ENCODE measurements at regions not wholly inside any gene's neighbourhood (a gene's known extent, or its start where the extent isn't known, plus 50 kb on each side); places are given as distances from the start of the nearest gene placed in this dataset.

DNA sequence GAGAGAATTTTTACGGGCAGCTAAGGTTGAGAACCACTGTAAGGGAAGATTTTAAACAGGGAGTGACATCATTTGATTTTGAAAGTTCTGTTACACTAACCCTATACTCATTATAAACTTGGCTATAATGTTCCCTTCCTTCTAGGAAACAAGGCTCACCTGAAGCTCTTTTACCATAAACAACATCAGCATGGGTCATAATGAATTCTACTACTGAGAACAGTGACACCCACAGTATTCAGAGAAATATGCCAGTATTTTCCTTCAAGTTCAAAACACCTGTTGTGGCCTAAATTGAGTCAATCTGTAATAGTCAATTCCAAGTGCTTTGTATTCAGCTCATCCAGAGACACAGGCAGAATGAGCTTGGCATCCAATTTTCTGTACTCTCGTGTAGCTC lies 175.3 kb upstream of the STT3B start:
- DNase-seq: no peak

DNA sequence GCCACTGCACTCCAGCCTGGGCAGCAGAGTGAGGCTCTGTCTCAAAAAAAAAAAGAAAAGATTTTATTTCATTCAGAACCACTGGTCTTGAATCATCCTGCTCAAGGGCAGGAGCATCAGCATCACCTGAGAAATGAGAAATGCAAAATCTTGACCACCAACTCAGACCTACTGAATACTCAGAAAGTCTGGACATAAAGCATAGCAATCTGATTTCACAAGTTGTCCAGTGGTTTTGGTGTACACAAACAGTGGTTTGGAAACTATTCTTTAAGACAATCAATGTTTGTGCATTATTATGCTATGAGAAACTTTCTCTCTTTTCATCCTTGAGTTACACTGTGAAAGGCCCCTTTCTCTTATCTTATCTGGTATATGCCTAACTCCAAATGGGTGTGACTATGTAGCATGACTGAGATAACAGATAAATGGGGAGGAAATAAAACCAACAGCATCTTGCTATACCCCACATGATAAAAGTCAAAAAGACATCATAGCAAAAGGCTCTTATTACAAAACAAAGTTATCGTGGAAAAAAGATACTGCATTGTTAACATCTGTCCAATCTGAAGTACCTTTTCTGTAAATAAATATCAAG lies 174.2 kb upstream of the STT3B start:
- no peak for DNase-seq

DNA sequence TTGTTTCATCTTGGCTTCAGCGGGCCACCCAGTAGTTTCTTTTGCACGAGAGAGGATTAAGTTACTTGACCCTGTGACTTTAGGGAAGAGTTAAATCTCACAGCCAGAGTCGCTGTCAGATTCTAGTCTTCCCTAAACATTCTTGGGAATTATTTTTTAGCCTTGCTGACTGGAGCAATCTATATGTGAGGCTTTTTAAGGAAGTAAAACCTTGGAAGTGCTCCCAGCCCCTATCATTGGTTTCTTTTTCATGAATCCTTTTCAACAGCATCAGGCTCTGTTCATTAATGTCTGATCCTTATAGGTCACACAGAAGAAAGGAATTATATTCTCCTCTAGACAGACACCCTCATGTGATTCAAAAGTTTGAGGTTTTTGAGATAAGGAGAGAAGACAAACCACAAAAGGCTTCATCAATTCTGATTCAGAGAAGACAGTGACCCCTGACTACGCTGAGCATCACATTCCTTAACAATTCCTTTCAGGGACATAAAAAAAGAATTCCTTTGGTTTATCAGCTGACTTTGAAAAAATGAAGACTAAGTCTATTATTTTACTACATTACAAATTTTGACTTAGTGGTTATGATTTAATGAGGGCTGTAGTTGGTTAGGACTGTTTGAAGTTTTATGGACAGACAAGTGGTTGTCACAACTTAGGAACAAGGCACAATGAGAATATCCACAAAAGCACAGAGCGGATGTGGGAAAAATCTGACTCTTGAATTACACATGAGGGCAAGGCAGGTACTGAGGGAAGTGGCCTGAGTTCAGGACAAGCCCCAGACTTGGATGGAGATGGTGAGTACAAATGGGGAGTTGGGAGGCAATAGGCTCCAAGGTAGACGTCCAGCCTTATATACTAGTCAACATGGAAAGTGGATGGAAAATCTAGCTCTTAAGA lies 171.1 kb upstream of the STT3B start:
- no peak for DNase-seq

DNA sequence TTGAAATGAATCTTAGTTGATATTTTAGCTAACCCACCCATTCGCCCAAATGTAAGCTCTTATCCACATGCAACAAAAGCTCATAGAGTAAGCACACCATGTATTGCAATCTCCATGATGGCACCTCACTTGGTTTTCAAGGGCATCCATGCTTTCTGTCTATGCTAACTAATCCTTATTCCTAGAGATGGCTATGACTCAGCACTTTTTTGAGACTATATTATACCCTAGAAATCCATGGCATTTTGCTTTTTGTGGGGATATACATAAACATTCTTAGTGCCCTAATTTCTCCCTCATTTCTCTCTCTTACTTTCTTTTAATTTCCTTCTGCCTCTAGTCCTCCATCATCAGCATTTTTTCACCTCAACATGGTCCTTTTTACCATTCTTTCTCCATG lies 168.5 kb upstream of the STT3B start:
- no peak for DNase-seq

DNA sequence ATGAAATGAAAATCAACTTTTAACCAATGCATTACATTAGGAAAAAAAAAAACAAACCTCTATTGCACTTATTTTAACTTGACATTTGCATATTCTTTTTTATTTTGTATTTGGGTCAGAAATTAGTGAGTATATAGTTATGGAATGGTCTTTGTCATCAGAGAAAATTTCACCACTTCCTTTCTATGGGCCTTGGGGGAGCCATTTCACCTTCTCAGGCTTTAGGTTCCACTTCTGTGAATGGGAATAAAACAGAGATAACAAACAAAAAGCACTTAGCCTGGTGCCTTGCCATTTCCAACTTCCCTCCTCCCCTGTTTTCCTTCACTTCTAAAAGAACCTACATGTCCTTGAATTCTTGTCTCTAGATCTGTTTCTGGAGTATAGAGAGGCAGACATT lies 168.0 kb upstream of the STT3B start:
- no peak for DNase-seq

DNA sequence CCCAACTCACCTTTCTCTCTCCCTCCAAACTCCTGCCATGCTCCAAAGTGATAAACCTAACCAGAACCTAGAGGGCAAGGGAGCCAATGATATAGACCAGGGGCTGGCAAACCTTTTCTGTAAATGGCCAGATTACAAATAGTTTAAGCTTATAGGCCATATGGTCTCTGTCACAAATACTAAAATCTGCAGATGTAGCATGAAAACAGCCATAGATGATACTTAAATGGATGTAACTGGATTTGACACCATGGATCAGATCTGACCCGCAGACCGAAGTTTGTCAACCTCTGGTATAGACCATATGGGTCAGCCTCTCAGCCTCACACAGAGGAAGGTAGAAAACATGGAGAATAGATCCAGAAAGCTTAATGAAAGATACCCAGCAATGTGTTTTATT lies 165.2 kb upstream of the STT3B start:
- no peak for DNase-seq

DNA sequence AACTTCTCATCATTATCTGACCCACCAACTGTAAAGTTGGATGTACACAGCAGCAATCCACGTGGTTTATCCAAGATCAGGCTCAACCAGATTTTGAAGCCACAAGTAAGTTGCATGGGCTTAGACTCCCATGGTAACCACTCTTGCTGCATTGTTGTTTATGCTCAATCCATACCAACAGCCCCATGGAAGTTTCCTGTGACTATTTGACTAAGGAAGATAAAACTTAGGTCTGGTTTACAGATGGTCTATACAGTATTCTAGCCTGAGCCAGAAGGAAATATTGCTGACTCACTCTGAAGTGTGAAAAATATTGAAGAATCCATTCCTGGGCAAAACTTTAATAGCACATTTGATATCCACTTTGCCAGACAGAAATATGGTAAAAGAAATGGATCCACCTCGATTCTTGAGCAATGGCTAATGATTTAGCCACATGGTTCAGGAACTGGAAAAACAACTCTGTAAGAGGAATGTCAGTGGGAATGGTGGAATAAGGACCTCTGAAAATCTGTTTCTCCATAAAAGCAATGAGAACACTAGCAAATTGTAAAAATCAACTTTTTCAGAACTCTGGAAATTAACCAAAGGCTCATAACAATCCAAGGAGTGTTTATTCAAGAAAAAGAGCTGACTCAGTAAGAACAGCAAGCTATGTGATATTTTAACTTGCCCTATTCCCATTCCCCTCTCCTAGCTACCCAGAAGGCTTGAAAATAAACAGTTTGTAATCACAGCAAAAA lies 162.9 kb upstream of the STT3B start:
- DNase-seq: no peak

DNA sequence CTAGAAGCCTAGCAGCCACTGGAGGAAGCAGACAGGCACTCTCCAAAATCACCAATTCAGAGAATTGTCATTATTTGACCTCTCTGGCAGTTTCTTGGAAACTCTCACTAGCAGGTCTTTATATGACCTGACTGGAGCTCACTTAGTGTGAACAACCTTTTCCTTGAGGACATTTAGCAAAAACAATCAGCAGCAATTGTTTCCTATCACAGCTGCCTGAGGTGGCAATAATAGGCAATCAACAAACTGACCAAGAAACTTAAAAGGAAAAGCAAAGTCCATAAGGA lies 162.4 kb upstream of the STT3B start:
- DNase-seq: no peak

DNA sequence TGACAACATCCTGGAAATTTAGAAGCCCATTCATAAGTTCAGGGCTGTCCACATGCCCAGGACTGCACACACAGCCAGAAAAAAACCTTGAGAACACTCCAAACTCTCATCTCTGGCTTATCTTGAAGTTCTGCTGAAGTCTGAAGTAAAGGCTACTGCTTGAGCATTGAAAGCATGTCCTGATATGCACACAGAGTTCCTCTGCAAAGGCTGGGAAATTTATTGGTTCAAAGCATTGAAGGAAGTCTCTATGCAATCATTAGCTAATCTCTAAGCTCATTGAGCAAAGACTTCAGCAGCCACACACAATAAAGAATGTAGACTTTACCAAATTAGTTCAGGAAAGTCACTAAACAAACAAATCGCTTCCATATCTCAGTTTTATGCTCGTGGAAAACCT lies 162.0 kb upstream of the STT3B start:
- DNase-seq: no peak

DNA sequence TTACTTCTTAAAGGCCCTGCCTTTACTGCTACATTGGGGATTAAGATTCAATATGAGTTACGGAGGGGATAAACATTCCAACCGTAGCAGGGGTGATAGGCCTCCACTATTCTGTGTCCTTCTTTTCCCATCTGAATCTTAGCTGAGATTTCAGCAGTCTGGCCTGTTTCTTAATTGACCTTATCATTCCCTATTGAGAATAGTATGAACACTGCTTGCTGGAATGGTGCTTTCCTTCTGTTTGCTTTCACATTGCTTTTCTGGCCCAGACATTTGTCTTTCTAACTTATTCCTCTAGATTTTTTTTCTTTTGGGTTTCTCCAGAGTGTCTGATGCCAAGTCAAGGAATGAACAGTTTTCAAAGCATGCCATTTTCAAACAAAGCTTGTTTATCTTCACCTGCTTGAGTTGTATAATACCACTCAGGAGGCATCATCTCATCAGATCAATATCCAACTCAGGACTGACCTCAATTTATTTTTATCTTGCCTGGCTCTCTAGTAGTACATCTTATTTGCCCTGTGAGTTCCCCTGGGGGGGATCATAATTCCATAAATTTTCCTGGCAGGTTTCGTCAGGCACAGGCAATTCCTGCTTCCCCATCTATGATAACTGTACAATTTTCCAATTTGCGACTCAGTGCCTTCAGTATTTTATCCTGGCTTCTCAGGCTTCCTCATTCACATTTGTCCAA lies 161.1 kb upstream of the STT3B start:
- no peak for DNase-seq

DNA sequence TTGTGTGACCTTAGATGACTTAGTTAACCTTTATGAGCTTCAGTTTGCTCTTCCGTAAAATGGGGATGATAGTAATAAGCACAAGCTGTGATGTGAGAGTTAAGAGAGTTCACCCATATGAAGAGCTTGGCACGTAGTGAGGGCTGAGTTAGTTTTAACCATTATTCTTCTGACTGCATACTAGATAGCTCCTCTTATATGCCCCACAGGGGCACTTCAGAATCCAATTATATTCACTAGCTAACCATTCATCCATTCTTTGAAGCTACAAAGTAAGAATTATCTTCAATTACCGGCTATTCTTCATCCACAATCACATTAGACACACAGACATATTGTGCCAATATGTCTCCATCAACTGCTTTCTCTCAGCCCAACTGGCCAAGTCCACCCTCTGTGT lies 159.0 kb upstream of the STT3B start:
- DNase-seq: no peak

DNA sequence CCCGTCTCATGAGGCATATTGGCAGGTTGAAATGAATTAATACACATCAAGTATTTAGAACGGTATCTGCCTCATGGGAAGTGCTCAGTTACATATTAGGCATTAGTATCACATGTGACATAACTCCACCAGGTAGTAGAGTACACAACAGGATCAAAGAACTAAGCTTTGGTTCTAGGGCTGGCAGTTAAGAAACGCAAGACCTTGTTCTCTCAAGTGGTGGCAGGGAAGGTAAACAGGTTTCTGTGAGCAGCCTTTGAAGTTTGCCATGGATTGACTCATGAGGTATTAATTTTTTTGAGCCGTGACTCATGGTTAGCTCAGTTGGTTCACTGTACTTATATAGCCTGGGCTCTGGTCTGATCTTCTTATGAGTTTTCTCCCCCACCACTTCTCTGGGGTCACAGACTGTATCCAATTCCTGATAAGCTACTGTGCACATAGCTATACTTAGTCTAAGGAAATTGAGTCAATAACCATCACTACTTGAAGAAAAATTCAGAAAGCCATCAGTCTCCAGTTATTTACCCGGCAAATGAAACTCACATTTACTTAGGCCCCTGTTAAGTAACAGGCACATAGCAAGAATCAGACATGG lies 155.6 kb upstream of the STT3B start:
- DNase-seq: no peak

DNA sequence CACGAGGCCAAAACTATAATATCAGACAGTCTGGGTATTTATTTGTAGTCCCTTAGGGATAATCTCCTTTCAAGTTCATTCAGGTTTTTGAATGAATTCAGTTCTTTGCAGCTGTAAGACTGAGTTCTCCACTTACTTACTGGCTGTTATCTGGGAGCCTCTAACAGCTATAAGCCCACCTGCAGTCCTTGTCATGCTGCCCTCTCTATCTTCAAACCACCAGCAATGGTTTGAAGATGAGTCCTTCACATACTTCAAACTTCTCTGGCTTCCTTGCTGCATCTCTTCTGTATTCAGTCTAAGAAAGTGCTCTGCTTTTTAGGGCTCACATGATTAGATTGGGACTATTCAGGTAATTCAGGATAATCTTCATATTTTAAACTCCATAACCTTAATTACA lies 154.5 kb upstream of the STT3B start:
- DNase-seq: no peak

DNA sequence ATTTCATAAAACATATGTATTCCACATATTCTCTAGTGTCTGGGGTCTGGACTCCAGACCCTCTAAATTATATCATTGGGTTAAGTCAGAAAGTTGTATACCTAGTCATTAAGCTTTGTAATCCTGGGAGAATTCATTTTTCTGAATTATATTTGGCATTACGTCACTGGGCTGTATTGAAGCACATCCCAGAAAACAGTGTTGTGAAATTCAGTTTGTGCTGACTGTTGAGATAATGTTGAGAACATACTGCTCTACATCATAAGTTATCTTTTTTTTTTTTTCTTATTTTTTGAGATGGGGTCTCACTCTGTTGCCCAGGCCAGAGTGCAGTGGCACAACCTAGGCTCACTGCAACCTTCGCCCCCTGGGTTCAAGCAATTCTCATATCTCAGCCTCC lies 153.1 kb upstream of the STT3B start:
- no peak for DNase-seq

DNA sequence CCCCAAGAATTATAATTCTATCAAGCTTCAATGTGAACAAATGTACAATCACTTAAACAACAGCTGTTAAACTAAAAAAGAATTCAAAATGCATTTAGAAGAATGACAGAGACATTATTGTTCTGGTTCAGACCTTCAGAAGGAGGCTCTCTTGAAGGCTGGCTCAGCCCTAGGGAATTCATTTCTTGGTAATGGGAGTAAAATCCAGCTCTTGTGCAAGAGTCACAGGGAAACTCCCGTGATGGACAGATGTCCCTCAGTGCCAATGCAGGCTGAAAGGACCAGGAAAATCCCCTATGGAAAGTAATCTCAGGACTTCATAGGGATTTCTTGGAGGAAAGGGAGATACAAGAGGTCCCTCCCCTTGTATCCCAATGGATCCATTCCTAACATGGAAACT lies 149.9 kb upstream of the STT3B start:
- no peak for DNase-seq

DNA sequence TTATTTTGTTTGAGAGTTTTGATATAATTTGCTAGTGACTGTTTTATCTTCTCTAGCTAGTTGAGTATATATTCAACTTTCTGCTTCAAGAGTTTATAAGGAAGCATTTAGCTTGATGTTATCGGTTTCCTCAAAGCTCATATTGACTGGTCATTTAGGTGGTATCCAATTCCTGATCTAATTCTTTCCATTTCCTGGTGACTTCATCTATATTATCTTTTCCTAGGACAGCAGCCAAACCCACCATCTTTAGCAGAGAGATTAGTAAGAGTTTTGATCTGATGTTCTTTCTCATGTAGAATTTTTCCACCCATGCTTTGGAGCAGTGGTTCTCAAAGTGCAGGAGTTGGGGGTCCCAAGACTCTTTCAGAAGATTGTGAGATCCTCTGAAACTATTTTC lies 148.6 kb upstream of the STT3B start:
- no peak for DNase-seq

DNA sequence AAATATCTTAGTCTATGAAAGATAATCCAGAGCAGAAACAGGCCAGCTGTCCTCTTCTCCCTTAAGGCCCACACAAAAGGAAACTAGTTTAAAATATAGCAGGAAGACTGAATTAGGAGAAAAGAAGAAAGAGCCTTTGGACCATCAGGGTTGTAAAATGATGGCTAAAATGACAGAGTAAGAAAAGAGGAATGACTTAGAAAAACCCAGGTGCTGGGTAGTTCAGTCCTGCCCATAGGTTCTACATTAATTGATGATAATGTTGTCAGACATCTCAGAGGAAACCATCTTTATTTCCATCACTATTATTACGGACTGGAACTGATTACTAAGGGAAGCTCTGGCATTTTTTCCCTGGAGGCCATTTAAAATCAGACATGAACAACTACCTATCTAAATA lies 142.8 kb upstream of the STT3B start:
- no peak for DNase-seq

DNA sequence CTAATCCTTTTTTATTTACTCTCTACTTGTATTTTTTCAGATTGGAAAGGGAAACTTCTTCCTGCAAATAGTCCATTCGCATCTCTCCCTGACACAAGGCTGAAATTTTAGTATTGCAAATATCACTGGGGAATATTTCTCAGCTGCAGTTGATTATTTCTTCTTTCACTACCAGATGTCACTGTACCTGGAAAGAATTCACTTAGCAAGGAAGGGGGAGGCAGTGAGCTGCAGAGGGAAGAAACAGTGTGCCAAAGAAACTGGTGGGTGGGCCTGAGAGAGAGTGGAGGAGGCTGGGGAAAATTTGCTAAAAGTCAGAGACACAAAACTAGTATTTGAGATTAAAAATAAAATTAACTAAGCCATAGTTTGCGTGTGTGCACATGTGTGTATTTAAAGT lies 142.3 kb upstream of the STT3B start:
- no peak for DNase-seq

DNA sequence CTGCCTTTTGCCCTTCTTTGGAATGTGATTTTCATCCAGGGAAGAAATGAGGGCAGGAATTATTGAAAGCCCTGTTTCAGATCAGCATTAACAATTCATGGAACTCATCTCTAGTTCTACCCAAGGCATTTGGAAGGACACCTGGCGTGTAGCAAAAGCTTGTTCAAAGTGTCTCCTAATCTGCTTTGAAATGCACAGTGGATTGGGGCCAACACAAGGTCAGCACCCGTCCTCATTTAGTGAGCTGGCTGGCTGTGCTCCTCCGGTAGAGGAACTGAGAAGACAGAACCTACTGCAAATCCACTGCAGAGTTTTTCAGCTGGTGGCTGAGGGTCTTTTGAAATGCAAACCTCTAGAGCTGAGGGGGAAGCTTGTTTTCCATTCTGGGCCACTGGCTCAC lies 141.6 kb upstream of the STT3B start:
- no peak for DNase-seq

DNA sequence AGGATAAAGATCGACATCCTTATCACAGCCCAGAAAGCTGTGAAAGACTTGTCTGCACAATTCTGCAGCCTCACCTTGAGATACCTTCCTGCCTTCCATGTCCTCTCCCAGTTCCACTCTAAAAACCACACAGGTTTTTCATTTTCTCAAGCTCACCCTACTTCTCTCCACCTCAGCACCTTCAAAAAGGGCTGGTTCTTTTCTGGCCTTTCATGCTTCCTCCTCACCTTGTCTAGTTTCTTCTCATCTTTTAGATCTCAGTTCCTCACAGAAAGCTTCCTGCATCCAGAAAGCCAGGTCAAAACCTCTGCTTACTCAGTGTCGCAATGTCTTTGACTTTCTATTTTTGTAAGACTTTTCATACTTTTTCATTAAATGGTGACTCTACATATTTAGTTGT lies 140.2 kb upstream of the STT3B start:
- DNase-seq: no peak

DNA sequence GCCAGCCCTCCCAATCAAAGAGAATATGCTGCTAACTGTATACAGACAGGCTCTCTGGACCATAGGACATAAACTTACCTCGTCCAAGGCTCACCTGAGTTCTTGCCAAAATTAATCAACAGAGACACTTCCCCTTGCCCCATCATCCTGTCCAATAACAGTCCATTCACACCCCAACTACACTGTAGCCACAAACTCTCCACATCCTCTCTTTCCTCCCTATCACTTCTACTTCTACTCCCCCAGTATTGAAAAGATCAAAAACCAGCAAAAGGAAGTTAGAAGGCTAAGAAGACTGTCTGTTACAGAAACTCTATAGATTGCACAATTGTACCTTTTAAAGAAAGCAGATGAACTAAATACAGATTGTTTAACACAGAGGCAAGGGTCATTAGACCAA lies 133.5 kb upstream of the STT3B start:
- no peak for DNase-seq

DNA sequence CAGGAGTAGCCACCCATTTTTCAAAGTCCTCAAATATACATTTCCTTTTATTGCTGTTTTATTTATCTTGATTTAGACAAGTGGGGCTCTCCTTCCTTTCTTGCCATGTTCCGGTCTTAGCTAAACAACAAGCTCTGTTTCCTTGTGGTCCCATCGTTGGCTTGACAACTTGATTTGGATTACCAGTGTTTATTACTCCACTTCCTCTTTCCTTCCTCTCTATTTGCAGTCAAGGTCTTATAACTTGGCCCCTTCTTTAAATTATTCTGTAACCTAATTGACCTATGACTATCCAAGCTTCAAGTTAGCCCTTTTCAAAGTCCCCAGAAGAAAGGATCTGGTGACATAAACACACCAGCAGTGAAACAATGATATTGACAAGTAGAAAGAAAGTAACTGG lies 130.6 kb upstream of the STT3B start:
- peak; percentile 2 for DNase-seq

DNA sequence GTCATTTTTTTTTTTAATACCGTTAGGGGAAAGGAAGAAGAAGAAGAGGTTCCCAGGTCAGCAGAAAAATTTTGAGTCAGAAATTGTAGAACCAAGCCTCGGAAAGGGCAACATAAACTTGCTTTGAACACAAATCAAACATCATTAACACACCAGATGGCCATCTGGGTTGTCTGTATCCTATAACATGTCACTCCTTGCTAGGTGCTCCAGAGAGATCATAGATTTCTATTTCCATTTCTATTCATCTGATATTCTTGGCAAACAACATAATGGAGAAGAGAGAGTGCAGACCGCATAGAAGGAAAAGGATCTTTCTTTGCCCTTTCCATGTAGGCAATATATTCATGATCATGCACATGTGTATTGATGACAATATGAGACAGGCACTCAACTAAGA lies 129.5 kb upstream of the STT3B start:
- DNase-seq: no peak
